ENCODE measurements at regions not wholly inside any gene's neighbourhood (a gene's known extent, or its start where the extent isn't known, plus 50 kb on each side); places are given as distances from the start of the nearest gene placed in this dataset.

DNA sequence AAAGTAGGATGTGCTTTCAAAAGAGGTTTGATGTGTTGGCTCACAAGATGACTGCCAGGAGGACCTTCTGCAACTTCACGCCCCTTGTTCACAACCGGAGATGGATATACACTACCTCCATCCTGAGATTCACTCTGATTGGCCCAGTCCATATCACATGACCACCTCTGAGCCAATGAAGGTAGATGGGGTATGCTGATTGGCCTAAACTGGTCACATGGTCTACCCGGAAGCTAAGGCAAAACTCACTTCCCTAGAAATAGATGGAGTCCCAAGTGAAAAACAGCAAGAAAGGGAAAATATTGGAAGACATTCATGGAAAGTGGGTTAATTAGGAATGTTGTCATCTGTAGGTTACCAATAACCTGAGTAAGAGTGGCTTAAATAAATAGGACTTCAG is 119.7 kb upstream of the MRI1 start:
- no peak overlapping the region for H3K27ac ChIP-seq (ENCODE audit: low read length)
- H3K4me3 ChIP-seq (ENCODE audit: low read length) = no peak overlapping the region
- H3K36me3 ChIP-seq (ENCODE audit: control insufficient read depth, insufficient read depth, low read length) = no peaks in the 10 kb centered on the region
- Mint-ChIP-seq H3K27me3 (ENCODE audit: low read depth in 2 of 2) (peaks cover 7 to 13% of the 10 kb centered on the region in 2 donors), H3K9me3 (no peaks in the 10 kb centered on the region), H3K4me3 (no peak overlapping the region), H3K4me1 (no peaks in the 10 kb centered on the region), H3K27ac (no peak overlapping the region), H3K36me3 (no peaks in the 10 kb centered on the region)
- no peak for ATAC-seq
- peaks cover 3% of the 10 kb centered on the region for H3K27me3 ChIP-seq (ENCODE audit: control insufficient read depth, insufficient read depth, low read length)
- intact Hi-C loops (cut with micrococcal nuclease) = no loop called here
- whole genome bisulfite sequencing (ENCODE audit: insufficient coverage) = 95% methylated on average over 3 of the region's 3 CpGs
- TF ChIP-seq, protein P1, sequence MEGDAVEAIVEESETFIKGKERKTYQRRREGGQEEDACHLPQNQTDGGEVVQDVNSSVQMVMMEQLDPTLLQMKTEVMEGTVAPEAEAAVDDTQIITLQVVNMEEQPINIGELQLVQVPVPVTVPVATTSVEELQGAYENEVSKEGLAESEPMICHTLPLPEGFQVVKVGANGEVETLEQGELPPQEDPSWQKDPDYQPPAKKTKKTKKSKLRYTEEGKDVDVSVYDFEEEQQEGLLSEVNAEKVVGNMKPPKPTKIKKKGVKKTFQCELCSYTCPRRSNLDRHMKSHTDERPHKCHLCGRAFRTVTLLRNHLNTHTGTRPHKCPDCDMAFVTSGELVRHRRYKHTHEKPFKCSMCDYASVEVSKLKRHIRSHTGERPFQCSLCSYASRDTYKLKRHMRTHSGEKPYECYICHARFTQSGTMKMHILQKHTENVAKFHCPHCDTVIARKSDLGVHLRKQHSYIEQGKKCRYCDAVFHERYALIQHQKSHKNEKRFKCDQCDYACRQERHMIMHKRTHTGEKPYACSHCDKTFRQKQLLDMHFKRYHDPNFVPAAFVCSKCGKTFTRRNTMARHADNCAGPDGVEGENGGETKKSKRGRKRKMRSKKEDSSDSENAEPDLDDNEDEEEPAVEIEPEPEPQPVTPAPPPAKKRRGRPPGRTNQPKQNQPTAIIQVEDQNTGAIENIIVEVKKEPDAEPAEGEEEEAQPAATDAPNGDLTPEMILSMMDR (IDR thresholded peaks at IDR 0.05) = no peak
- no peaks in the 10 kb centered on the region for H3K9me3 ChIP-seq (ENCODE audit: control insufficient read depth, insufficient read depth, low read length)
- DNase-seq = no peak
- H3K4me1 ChIP-seq (ENCODE audit: control insufficient read depth, insufficient read depth, low read length) = no peaks in the 10 kb centered on the region

DNA sequence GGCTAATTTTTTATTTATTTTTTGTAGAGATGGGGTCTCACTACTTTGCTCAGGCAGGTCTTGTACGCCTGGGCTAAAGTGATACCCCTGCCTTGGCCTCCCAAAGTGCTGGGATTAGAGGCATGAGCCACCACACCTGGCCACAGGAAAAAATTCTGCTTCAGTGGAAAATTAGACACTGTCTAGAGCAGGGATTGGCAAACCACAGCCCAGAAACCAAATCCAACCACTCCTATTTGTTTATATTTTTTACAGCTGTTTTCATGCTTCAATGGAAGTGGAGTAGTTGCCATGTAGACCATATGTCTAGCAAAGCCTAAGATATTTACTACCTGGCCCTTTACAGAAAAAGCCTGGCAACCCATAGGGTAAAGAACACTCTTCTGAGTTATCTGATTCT is 123.7 kb upstream of the MRI1 start:
- Histone ChIP-seq H3K4me3 (ENCODE audit: low read length) (no peak overlapping the region), H3K4me1 (ENCODE audit: control insufficient read depth, insufficient read depth, low read length) (no peaks in the 10 kb centered on the region), H3K9me3 (ENCODE audit: control insufficient read depth, insufficient read depth, low read length) (no peaks in the 10 kb centered on the region), H3K27ac (ENCODE audit: low read length) (no peak overlapping the region), H3K36me3 (ENCODE audit: control insufficient read depth, insufficient read depth, low read length) (no peaks in the 10 kb centered on the region), H3K27me3 (ENCODE audit: control insufficient read depth, insufficient read depth, low read length) (peaks cover 2% of the 10 kb centered on the region)
- Mint-ChIP-seq H3K4me1 (no peaks in the 10 kb centered on the region), H3K27me3 (ENCODE audit: low read depth in 2 of 2) (peaks cover 13 to 19% of the 10 kb centered on the region in 2 donors), H3K27ac (no peak overlapping the region), H3K9me3 (no peaks in the 10 kb centered on the region), H3K4me3 (no peak overlapping the region), H3K36me3 (no peaks in the 10 kb centered on the region)
- TF ChIP-seq, protein P1 (IDR thresholded peaks at IDR 0.05) = no peak
- intact Hi-C loops (cut with micrococcal nuclease) = no loop called here
- DNase-seq = no peak
- no peak for ATAC-seq
- WGBS (ENCODE audit: insufficient coverage) = 75% methylated on average over 1 of the region's 1 CpG

DNA sequence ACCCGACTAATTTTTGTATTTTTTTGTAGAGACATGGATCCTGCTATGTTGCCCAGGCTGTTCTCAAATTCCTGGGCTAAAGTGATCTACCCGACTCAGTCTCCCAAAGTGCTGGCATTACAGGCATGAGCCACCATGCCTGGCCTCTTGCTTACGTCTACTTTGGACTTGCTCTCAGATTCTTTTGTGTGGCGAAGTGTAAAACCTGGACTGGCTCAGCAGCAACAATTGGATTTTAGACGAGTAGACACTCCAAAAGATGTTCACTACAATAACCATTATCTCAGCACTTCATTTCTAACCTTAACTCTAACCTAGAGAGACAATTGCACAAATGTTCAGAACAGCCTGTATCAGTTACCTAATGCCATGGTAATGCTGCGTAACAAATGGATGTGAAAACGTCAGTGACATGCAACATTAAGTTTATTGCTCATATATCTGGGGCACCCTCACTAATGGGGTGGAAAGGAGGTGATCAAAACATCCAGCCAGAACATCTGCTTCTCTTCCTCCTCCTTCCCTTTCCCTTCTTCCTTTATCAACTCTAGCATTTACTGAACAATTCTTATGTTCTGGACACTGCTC is 124.9 kb upstream of the MRI1 start:
- no peaks in the 10 kb centered on the region for H3K36me3 Mint-ChIP-seq
- H3K4me3 Mint-ChIP-seq = no peak overlapping the region
- no peak overlapping the region for H3K27ac Mint-ChIP-seq

More for the DNA sequence above, 124.9 kb upstream of the MRI1 start:
- TF ChIP-seq, protein P1 (IDR thresholded peaks at IDR 0.05) = no peak
- intact Hi-C loops (cut with micrococcal nuclease) = no loop called here
- H3K27me3 ChIP-seq (ENCODE audit: control insufficient read depth, insufficient read depth, low read length) = peaks cover 2% of the 10 kb centered on the region
- no peak for ATAC-seq
- H3K9me3 Mint-ChIP-seq = no peaks in the 10 kb centered on the region
- H3K4me1 ChIP-seq (ENCODE audit: control insufficient read depth, insufficient read depth, low read length) = no peaks in the 10 kb centered on the region
- no peak for DNase-seq
- no peaks in the 10 kb centered on the region for H3K36me3 ChIP-seq (ENCODE audit: control insufficient read depth, insufficient read depth, low read length)
- H3K4me1 Mint-ChIP-seq = no peaks in the 10 kb centered on the region
- H3K4me3 ChIP-seq (ENCODE audit: low read length) = no peak overlapping the region
- 72% methylated on average over 7 of the region's 7 CpGs for WGBS (ENCODE audit: insufficient coverage)
- no peaks in the 10 kb centered on the region for H3K9me3 ChIP-seq (ENCODE audit: control insufficient read depth, insufficient read depth, low read length)
- H3K27ac ChIP-seq (ENCODE audit: low read length) = no peak overlapping the region
- peaks cover 10 to 19% of the 10 kb centered on the region in 2 donors for H3K27me3 Mint-ChIP-seq (ENCODE audit: low read depth in 2 of 2)

All from natural killer cell (primary cell).